22Rv1 (cell line): ENCODE measurements at regions not wholly inside any gene's neighbourhood (a gene's known extent, or its start where the extent isn't known, plus 50 kb on each side); places are given as distances from the start of the nearest gene placed in this dataset.

ENCODE experiments used
- CTCF ChIP-seq: fragments of 450-650 bp; IDR thresholded peaks from 2 replicates; pipeline ENCODE4 v1.5.1; 2017; ENCODE audit warnings: mild to moderate bottlenecking
- ZFX ChIP-seq: fragments of 450-650 bp; IDR thresholded peaks from 2 replicates; pipeline ENCODE4 v1.6.1; 2017; ENCODE audit warnings: antibody characterized with exemption, borderline replicate concordance

GRCh38 chr22:22137891-22138290 lies 106.7 kb upstream of the VPREB1 start:
- TF ChIP-seq CTCF (no peak), ZFX (no peak)
